CD14-positive monocyte (primary cell): ENCODE measurements at regions not wholly inside any gene's neighbourhood (a gene's known extent, or its start where the extent isn't known, plus 50 kb on each side); places are given as distances from the start of the nearest gene placed in this dataset.
"Not testable (repeated sequence)": the region's sequence is repeated elsewhere in the genome, so short reads cannot be mapped to it uniquely, and the experiment has no call there.

Experiments used
- DNase-seq, 3 donors: peaks; one replicate each; pipeline ENCODE4 v3.0.0-alpha.2; 2011 to 2022
- H2AFZ ChIP-seq: 2 replicates; pipeline ENCODE4 v1.6.0; 2012; ENCODE audit warnings: mild to moderate bottlenecking, low read depth, low read length, inconsistent platforms; ENCODE audit not compliant: insufficient read depth, poor library complexity, severe bottlenecking
- H3K27ac ChIP-seq, 2 donors: 1 replicate in 1 of 2; 2 replicates in 1 of 2; pipeline ENCODE4 v1.5.1; 2012 to 2013; ENCODE audit warnings: low read length in 2 of 2, control low read depth in 1 of 2, inconsistent platforms in 1 of 2, low read depth in 1 of 2, mild to moderate bottlenecking in 1 of 2
- H3K27me3 ChIP-seq, 2 donors: one replicate each; pipeline versions ENCODE4 v1.6.0 to v1.6.1; 2011 to 2013; ENCODE audit warnings: low read length in 2 of 2; ENCODE audit not compliant: control insufficient read depth in 2 of 2, insufficient read depth in 2 of 2
- H3K36me3 ChIP-seq, 2 donors: replicated peaks in 1 of 2; 1 replicate in 1 of 2; 2 replicates in 1 of 2; pipeline versions ENCODE4 v1.5.1 to v1.6.1; 2012 to 2013; ENCODE audit warnings: low read length in 2 of 2, control low read depth in 1 of 2, inconsistent platforms in 1 of 2, mild to moderate bottlenecking in 1 of 2; ENCODE audit not compliant: insufficient read depth in 2 of 2, control insufficient read depth in 1 of 2
- H3K4me1 ChIP-seq, 2 donors: 1 replicate in 1 of 2; 2 replicates in 1 of 2; pipeline versions ENCODE4 v1.5.1 to v1.6.1; 2012 to 2013; ENCODE audit warnings: low read length in 2 of 2, control low read depth in 1 of 2, inconsistent platforms in 1 of 2, mild to moderate bottlenecking in 1 of 2, moderate library complexity in 1 of 2; ENCODE audit not compliant: insufficient read depth in 2 of 2, control insufficient read depth in 1 of 2
- H3K4me2 ChIP-seq: replicated peaks from 2 replicates; pipeline ENCODE3; 2012; ENCODE audit warnings: low read length, moderate library complexity, mild to moderate bottlenecking; ENCODE audit not compliant: poor library complexity, severe bottlenecking; ENCODE audit errors: extremely low read depth
- H3K4me3 ChIP-seq, 3 experiments: fragments of 200-600 bp in 1 of 3; sonication (generic) in 1 of 3; replicated peaks in 1 of 3; 1 replicate in 2 of 3; 2 replicates in 1 of 3; pipeline ENCODE4 v1.5.1; 2011 to 2013; ENCODE audit warnings: low read length in 3 of 3, mild to moderate bottlenecking in 3 of 3, control low read depth in 2 of 3, low read depth in 2 of 3, inconsistent platforms in 1 of 3, moderate library complexity in 1 of 3
- H3K79me2 ChIP-seq: 2 replicates; pipeline ENCODE4 v1.6.0; 2012; ENCODE audit warnings: mild to moderate bottlenecking, control low read depth, inconsistent platforms, low read length, moderate library complexity; ENCODE audit not compliant: insufficient read depth
- H3K9ac ChIP-seq: 2 replicates; pipeline ENCODE4 v1.6.0; 2017; ENCODE audit warnings: low read length, mild to moderate bottlenecking; ENCODE audit not compliant: insufficient read depth, poor library complexity, severe bottlenecking
- H3K9me3 ChIP-seq, 2 donors: replicated peaks in 1 of 2; 1 replicate in 1 of 2; 2 replicates in 1 of 2; pipeline versions ENCODE4 v1.5.1 to v1.6.1; 2012 to 2013; ENCODE audit warnings: low read length in 2 of 2, control low read depth in 1 of 2; ENCODE audit not compliant: control insufficient read depth in 1 of 2, insufficient read depth in 1 of 2
- H4K20me1 ChIP-seq: 2 replicates; pipeline ENCODE4 v1.6.0; 2012; ENCODE audit warnings: mild to moderate bottlenecking, low read length, control low read depth, moderate library complexity; ENCODE audit not compliant: insufficient read depth
- H3K27ac Mint-ChIP-seq, 7 donors: one replicate each; pipeline ENCODE4 v1.8.0; 2020; ENCODE audit warnings: mild to moderate bottlenecking in 7 of 7, mixed read lengths in 7 of 7, moderate library complexity in 6 of 7, inconsistent platforms in 2 of 7
- H3K27me3 Mint-ChIP-seq, 3 donors: one replicate each; pipeline ENCODE4 v1.8.0; 2021 to 2022; ENCODE audit warnings: low read depth in 3 of 3, mild to moderate bottlenecking in 3 of 3, mixed read lengths in 3 of 3, moderate library complexity in 3 of 3, inconsistent platforms in 1 of 3
- H3K36me3 Mint-ChIP-seq, 2 donors: one replicate each; pipeline ENCODE4 v1.8.0; 2020; ENCODE audit warnings: mixed read lengths in 2 of 2, inconsistent platforms in 1 of 2, mild to moderate bottlenecking in 1 of 2
- H3K4me1 Mint-ChIP-seq: one replicate; pipeline ENCODE4 v1.8.0; 2020; ENCODE audit warnings: mild to moderate bottlenecking, mixed read lengths
- H3K4me3 Mint-ChIP-seq, 2 donors: one replicate each; pipeline ENCODE4 v1.8.0; 2020; ENCODE audit warnings: mild to moderate bottlenecking in 2 of 2, mixed read lengths in 2 of 2, moderate library complexity in 1 of 2
- H3K9me3 Mint-ChIP-seq, 7 donors: one replicate each; pipeline ENCODE4 v1.8.0; 2020 to 2022; ENCODE audit warnings: mixed read lengths in 7 of 7, mild to moderate bottlenecking in 6 of 7, moderate library complexity in 6 of 7, inconsistent platforms in 2 of 7
- WGBS: methylation state at CpG from one replicate; pipeline ENCODE4 v1.1.5; 2013; ENCODE audit warnings: missing lambda C conversion rate; ENCODE audit not compliant: insufficient coverage; 5-methylcytosine and 5-hydroxymethylcytosine counted together
- intact Hi-C, 2 donors: fragments of 100-400 bp; cut with micrococcal nuclease; formaldehyde crosslinking; loops; one replicate each; pipeline versions ENCODE4 v1.15.0 to v1.15.1; 2023

DNA sequence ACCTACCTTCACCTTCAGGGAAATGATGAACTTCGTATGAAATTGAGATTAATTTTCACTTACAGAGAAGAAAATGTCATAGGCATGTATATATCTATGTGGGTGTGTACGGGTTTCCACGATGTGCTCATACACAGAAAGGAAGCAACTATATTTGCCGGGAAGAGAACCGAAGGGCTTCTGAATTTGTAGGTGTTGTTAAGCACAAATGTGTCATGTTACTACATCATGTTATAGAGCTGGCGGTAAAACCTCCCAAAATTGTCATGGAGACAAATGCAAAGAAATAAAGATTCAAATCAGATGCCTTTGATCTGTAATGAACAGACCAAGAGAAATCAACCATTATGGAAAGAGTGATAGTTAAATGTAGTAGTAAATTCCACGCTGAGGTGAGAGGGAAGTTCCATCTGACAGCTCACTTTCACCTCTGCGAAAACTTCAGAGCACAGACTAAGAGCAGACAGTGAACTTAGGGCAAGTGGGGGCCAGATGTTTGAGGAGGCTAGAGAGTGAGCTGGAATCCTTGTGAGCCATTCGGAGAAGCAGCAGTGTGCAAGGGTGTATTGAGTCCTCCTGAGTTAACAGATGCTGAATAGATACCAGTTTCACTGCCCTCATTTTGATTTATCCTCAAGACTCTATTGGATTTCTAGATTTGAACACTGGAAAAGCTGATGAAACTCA, 106.7 kb downstream of the OR4M2 start:
- H3K4me2 ChIP-seq, H2AFZ ChIP-seq, intact Hi-C loops, H3K27ac ChIP-seq, H3K4me3 ChIP-seq, H3K27me3 ChIP-seq, H3K4me3 Mint-ChIP-seq, H3K9me3 ChIP-seq, H3K9me3 Mint-ChIP-seq, H3K4me1 ChIP-seq, H3K4me1 Mint-ChIP-seq, H4K20me1 ChIP-seq, H3K36me3 ChIP-seq, H3K36me3 Mint-ChIP-seq, H3K27me3 Mint-ChIP-seq, H3K27ac Mint-ChIP-seq, H3K9ac ChIP-seq, DNase-seq, H3K79me2 ChIP-seq: not testable (repeated sequence)
- WGBS, result no CpG with 5 or more reads among the region's 9 CpGs

- H3K4me1 Mint-ChIP-seq, H3K27me3 Mint-ChIP-seq, intact Hi-C loops, H2AFZ ChIP-seq, H3K36me3 Mint-ChIP-seq, H3K79me2 ChIP-seq, H3K27me3 ChIP-seq, H3K4me2 ChIP-seq, H3K9me3 Mint-ChIP-seq, H3K9me3 ChIP-seq, H3K27ac Mint-ChIP-seq, H3K9ac ChIP-seq, H3K27ac ChIP-seq, H3K4me3 ChIP-seq, H3K36me3 ChIP-seq, H3K4me1 ChIP-seq, H3K4me3 Mint-ChIP-seq, DNase-seq, H4K20me1 ChIP-seq: not testable (repeated sequence)
- no CpG with 5 or more reads among the region's 3 CpGs for WGBS
Measured at GRCh38 chr15:22191818-22192217, 111.5 kb downstream of the OR4M2 start.

- not testable (repeated sequence) for H3K27ac ChIP-seq
Measured at GRCh38 chr15:22194739-22195617, 114.7 kb downstream of the OR4M2 start.

DNA sequence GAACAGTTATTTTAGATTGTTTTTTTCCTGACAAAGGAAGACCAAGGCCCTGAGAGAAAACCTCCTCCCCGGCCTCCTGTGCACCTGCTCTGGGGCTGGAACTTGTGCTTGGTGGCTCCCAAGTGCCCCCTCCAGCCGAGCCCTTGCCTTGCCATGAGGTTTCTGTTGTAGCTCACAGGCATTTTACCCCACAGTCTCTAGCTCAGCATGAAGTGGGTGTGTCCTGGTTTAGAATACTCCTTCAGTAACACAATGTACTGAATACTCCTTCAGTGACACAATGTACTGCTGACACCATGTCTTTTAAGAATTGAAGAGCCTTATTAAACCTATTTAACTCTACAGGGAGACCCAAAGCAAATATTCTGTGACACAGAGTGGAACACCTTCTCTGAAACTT, 116.1 kb downstream of the OR4M2 start:
- H3K4me1 Mint-ChIP-seq, H3K4me2 ChIP-seq, H3K36me3 ChIP-seq, H3K4me1 ChIP-seq, H3K27ac Mint-ChIP-seq, H3K4me3 Mint-ChIP-seq, intact Hi-C loops, H3K9ac ChIP-seq, DNase-seq, H3K27me3 Mint-ChIP-seq, H2AFZ ChIP-seq, H3K36me3 Mint-ChIP-seq, H3K27me3 ChIP-seq, H3K4me3 ChIP-seq, H3K79me2 ChIP-seq, H4K20me1 ChIP-seq, H3K27ac ChIP-seq, H3K9me3 Mint-ChIP-seq, H3K9me3 ChIP-seq: not testable (repeated sequence)
- no CpG with 5 or more reads among the region's 2 CpGs for WGBS

More at GRCh38 chr15:22194739-22195617, 114.7 kb downstream of the OR4M2 start:
- DNase-seq, H3K79me2 ChIP-seq, H3K4me2 ChIP-seq, H3K4me3 ChIP-seq, H3K4me1 ChIP-seq, H3K36me3 Mint-ChIP-seq, H3K9me3 ChIP-seq, H3K4me1 Mint-ChIP-seq, H3K9ac ChIP-seq, H3K27ac Mint-ChIP-seq, H3K9me3 Mint-ChIP-seq, H3K4me3 Mint-ChIP-seq, H3K27me3 ChIP-seq, intact Hi-C loops, H3K27me3 Mint-ChIP-seq, H4K20me1 ChIP-seq, H2AFZ ChIP-seq, H3K36me3 ChIP-seq: not testable (repeated sequence)
- WGBS, result no CpG with 5 or more reads among the region's 7 CpGs
